ENCODE measurements at regions not wholly inside any gene's neighbourhood (a gene's known extent, or its start where the extent isn't known, plus 50 kb on each side); places are given as distances from the start of the nearest gene placed in this dataset.

DNA sequence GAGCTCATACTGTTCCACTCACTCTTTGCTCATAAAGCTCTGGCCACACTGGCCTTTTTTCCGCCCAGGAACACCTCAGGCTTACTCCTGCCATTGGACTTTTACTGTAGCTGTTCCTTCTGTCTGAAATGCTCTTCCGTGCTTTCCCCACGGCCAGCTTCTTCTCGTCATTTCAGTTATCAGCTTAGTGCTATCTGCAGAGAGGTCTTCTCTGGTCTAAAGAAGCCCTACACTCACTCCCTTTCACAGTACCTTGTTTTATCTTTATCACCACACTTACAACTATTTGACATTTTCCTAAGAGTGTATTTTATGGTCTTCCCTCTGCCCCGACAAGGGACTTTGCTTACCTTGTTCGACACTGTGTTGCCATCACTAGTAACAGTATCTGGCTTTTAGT is 388.1 kb upstream of the SPRED2 start:
- Histone ChIP-seq H3K27ac (no peak overlapping the region), H3K4me3 (ENCODE audit: low read depth in 1 of 2, low read length in 1 of 2) (no peak overlapping the region), H3K4me1 (ENCODE audit: control insufficient read depth in 1 of 2, insufficient read depth in 1 of 2, low read depth in 1 of 2, low read length in 1 of 2) (no peaks in the 10 kb centered on the region), H3K9me3 (no peaks in the 10 kb centered on the region), H3K36me3 (no peaks in the 10 kb centered on the region), H3K27me3 (no peaks in the 10 kb centered on the region)
- TF ChIP-seq, protein P1, sequence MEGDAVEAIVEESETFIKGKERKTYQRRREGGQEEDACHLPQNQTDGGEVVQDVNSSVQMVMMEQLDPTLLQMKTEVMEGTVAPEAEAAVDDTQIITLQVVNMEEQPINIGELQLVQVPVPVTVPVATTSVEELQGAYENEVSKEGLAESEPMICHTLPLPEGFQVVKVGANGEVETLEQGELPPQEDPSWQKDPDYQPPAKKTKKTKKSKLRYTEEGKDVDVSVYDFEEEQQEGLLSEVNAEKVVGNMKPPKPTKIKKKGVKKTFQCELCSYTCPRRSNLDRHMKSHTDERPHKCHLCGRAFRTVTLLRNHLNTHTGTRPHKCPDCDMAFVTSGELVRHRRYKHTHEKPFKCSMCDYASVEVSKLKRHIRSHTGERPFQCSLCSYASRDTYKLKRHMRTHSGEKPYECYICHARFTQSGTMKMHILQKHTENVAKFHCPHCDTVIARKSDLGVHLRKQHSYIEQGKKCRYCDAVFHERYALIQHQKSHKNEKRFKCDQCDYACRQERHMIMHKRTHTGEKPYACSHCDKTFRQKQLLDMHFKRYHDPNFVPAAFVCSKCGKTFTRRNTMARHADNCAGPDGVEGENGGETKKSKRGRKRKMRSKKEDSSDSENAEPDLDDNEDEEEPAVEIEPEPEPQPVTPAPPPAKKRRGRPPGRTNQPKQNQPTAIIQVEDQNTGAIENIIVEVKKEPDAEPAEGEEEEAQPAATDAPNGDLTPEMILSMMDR (IDR thresholded peaks at IDR 0.05) = no peak

DNA sequence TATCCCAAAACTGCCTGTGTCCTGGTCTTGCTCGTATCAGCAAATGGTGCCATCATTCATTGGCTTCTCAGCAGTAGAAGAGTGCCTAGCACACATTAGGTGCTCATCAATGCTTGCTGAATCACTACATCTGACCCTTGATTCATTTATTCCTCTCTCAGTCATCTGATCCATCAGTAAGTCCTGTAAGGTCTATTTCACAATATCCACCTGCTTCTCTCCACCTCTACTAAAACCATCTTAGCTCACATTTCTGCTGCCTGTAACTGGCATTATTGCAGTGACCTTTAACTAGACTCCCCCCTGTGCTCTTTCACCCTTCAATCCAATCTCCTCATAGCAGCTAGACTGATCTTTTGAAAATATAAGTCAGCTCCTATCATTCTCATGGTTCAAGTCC is 387.6 kb upstream of the SPRED2 start:
- Histone ChIP-seq H3K36me3 (no peaks in the 10 kb centered on the region), H3K4me1 (ENCODE audit: control insufficient read depth in 1 of 2, insufficient read depth in 1 of 2, low read depth in 1 of 2, low read length in 1 of 2) (no peaks in the 10 kb centered on the region), H3K27me3 (no peaks in the 10 kb centered on the region), H3K9me3 (no peaks in the 10 kb centered on the region), H3K27ac (no peak overlapping the region), H3K4me3 (ENCODE audit: low read depth in 1 of 2, low read length in 1 of 2) (no peak overlapping the region)
- TF ChIP-seq, protein P1 (IDR thresholded peaks at IDR 0.05) = no peak

DNA sequence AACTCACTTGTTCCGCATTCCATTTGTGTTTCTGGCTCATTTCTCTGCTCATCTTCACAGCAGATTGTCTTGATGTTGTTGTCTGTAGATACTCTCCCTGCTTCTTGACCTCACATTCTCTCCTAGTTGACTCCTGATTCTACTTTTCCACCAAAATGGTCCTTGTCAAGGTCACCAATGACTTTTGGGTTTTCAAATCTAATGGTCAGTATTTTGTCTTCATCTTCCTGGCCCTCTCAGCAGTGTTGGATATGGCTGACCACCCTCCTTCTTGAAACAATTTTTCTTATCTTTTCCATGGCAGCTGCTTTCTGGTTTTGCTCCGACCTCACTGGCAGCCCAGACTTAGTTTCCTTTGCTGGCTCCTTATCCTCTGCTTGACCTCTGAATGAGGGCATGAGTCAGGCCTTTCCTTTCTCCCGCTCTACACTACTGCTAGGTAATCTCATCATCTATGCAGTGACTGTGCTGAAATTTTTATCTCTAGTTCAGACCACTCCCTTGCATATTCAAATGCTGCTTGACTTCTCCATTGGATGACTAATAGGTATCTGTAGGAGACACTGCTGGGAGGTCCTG is 386.6 kb upstream of the SPRED2 start:
- Histone ChIP-seq H3K36me3 (no peaks in the 10 kb centered on the region), H3K27me3 (no peaks in the 10 kb centered on the region), H3K4me3 (ENCODE audit: low read depth in 1 of 2, low read length in 1 of 2) (no peak overlapping the region), H3K27ac (no peak overlapping the region), H3K4me1 (ENCODE audit: control insufficient read depth in 1 of 2, insufficient read depth in 1 of 2, low read depth in 1 of 2, low read length in 1 of 2) (no peaks in the 10 kb centered on the region), H3K9me3 (no peaks in the 10 kb centered on the region)
- TF ChIP-seq, protein P1 (IDR thresholded peaks at IDR 0.05) = no peak

GRCh38 chr2:65813631-65814173 is 381.3 kb upstream of the SPRED2 start:
- no peak overlapping the region for H3K27ac ChIP-seq
- H3K27me3 ChIP-seq = no peaks in the 10 kb centered on the region
- TF ChIP-seq, protein P1 (IDR thresholded peaks at IDR 0.05) = no peak
- no peaks in the 10 kb centered on the region for H3K36me3 ChIP-seq
- H3K4me1 ChIP-seq (ENCODE audit: control insufficient read depth in 1 of 2, insufficient read depth in 1 of 2, low read depth in 1 of 2, low read length in 1 of 2) = no peaks in the 10 kb centered on the region
- H3K4me3 ChIP-seq (ENCODE audit: low read depth in 1 of 2, low read length in 1 of 2) = no peak overlapping the region
- no peaks in the 10 kb centered on the region for H3K9me3 ChIP-seq

GRCh38 chr2:65812887-65813286 is 380.5 kb upstream of the SPRED2 start:
- no peaks in the 10 kb centered on the region for H3K36me3 ChIP-seq
- no peaks in the 10 kb centered on the region for H3K9me3 ChIP-seq
- H3K27ac ChIP-seq = no peak overlapping the region
- TF ChIP-seq, protein P1 (IDR thresholded peaks at IDR 0.05) = no peak
- H3K4me3 ChIP-seq (ENCODE audit: low read depth in 1 of 2, low read length in 1 of 2) = no peak overlapping the region
- no peaks in the 10 kb centered on the region for H3K27me3 ChIP-seq
- H3K4me1 ChIP-seq (ENCODE audit: control insufficient read depth in 1 of 2, insufficient read depth in 1 of 2, low read depth in 1 of 2, low read length in 1 of 2) = no peaks in the 10 kb centered on the region
